Nephron progenitor cell (in vitro differentiated cells): ENCODE measurements at regions not wholly inside any gene's neighbourhood (a gene's known extent, or its start where the extent isn't known, plus 50 kb on each side); places are given as distances from the start of the nearest gene placed in this dataset.

ENCODE experiments used
- DNase-seq: peaks from one replicate; pipeline ENCODE4 v3.0.0; 2021
- H3K27ac Mint-ChIP-seq: 2 replicates; pipeline ENCODE4 v1.8.0; 2021; ENCODE audit warnings: mild to moderate bottlenecking, moderate library complexity, mixed read lengths
- H3K27me3 Mint-ChIP-seq: 2 replicates; pipeline ENCODE4 v1.8.0; 2021; ENCODE audit warnings: mild to moderate bottlenecking, low read depth, mixed read lengths; ENCODE audit not compliant: poor library complexity
- H3K36me3 Mint-ChIP-seq: 2 replicates; pipeline ENCODE4 v1.8.0; 2021; ENCODE audit warnings: low read depth, mixed read lengths
- H3K4me1 Mint-ChIP-seq: 2 replicates; pipeline ENCODE4 v1.8.0; 2021; ENCODE audit warnings: mixed read lengths
- H3K4me3 Mint-ChIP-seq: 2 replicates; pipeline ENCODE4 v1.8.0; 2021; ENCODE audit warnings: mild to moderate bottlenecking, moderate library complexity, mixed read lengths
- H3K9me3 Mint-ChIP-seq: 2 replicates; pipeline ENCODE4 v1.8.0; 2021; ENCODE audit warnings: mild to moderate bottlenecking, moderate library complexity, mixed read lengths
- CTCF ChIP-seq: fragments of 200-600 bp; sonication (generic); IDR thresholded peaks from 2 replicates; pipeline ENCODE4 v1.5.0; 2021; ENCODE audit warnings: antibody characterized with exemption

GRCh38 chr3:89049119-89049518 is 58.3 kb upstream of the EPHA3 start:
- DNase-seq, result peak; percentile 8
- peaks cover 4% of the 10 kb centered on the region for H3K27me3 Mint-ChIP-seq
- H3K9me3 Mint-ChIP-seq, result no peaks in the 10 kb centered on the region
- peak; percentile 33 for TF ChIP-seq CTCF
- no peaks in the 10 kb centered on the region for H3K36me3 Mint-ChIP-seq
- no peak overlapping the region for H3K27ac Mint-ChIP-seq
- H3K4me3 Mint-ChIP-seq, result no peak overlapping the region
- no peaks in the 10 kb centered on the region for H3K4me1 Mint-ChIP-seq

- Mint-ChIP-seq H3K27ac (no peak overlapping the region), H3K27me3 (peaks cover 4% of the 10 kb centered on the region), H3K4me1 (no peaks in the 10 kb centered on the region), H3K4me3 (no peak overlapping the region), H3K36me3 (no peaks in the 10 kb centered on the region), H3K9me3 (no peaks in the 10 kb centered on the region)
- no peak for TF ChIP-seq CTCF
- no peak for DNase-seq
Observed at GRCh38 chr3:89052386-89052785, 55.0 kb upstream of the EPHA3 start.

DNA sequence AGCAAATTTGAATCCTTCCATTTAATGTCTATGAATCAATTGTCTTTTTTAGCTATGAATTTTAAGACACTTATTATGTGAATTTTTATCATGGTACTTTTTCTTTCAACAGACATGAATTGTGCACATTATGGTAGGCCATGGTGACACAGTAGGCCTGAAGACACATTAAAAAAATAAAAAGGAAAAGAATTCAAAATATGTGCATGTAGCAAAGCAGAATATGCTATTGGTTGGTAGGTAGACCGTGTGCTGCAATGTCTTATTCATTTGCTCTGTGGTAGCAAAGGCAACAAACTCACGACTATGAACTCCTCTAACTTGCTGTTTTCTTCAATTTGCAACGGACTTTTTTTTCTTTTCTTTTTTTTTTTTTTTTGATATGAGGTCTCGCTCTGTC is 50.0 kb upstream of the EPHA3 start:
- Mint-ChIP-seq H3K4me3 (no peak overlapping the region), H3K27ac (no peak overlapping the region), H3K36me3 (no peaks in the 10 kb centered on the region), H3K27me3 (peaks cover 4% of the 10 kb centered on the region), H3K4me1 (no peaks in the 10 kb centered on the region), H3K9me3 (no peaks in the 10 kb centered on the region)
- TF ChIP-seq CTCF, result no peak
- no peak for DNase-seq
